Gastroesophageal sphincter (tissue), 3 donors: ENCODE measurements at regions not wholly inside any gene's neighbourhood (a gene's known extent, or its start where the extent isn't known, plus 50 kb on each side); places are given as distances from the start of the nearest gene placed in this dataset.

ENCODE experiments used
- CTCF ChIP-seq, 4 experiments: fragments of 200-600 bp in 2 of 4; fragments of 450-650 bp in 2 of 4; sonication (generic) in 1 of 4; IDR thresholded peaks; one replicate each; pipeline ENCODE4 v1.5.1; 2017 to 2019; ENCODE audit warnings: antibody characterized with exemption in 4 of 4, mild to moderate bottlenecking in 2 of 4, moderate library complexity in 2 of 4
- POLR2A ChIP-seq, 2 donors: fragments of 450-650 bp; IDR thresholded peaks; one replicate each; pipeline ENCODE4 v1.6.1; 2017; ENCODE audit warnings: antibody characterized with exemption in 2 of 2, mild to moderate bottlenecking in 2 of 2, moderate library complexity in 1 of 2

- TF ChIP-seq CTCF (IDR thresholded peaks at IDR 0.05): no peak
- no peak for TF ChIP-seq POLR2A (IDR thresholded peaks at IDR 0.05)
These were observed 302.7 kb downstream of the GPM6A start for GRCh38 chr4:175509320-175509719.
